ENCODE measurements at regions not wholly inside any gene's neighbourhood (a gene's known extent, or its start where the extent isn't known, plus 50 kb on each side); places are given as distances from the start of the nearest gene placed in this dataset.

- TF ChIP-seq POLR2A (IDR thresholded peaks at IDR 0.05) = no peak
- no peak for TF ChIP-seq CTCF (IDR thresholded peaks at IDR 0.05)
Observed at GRCh38 chr5:8945972-8946371, 599.9 kb downstream of the SEMA5A start.
